Body of pancreas (tissue), 4 donors: ENCODE measurements at regions not wholly inside any gene's neighbourhood (a gene's known extent, or its start where the extent isn't known, plus 50 kb on each side); places are given as distances from the start of the nearest gene placed in this dataset.

Experiments
- POLR2A ChIP-seq, 3 donors: fragments of 450-650 bp; IDR thresholded peaks; one replicate each; pipeline ENCODE4 v1.6.1; 2016; ENCODE audit warnings: antibody characterized with exemption in 3 of 3, mild to moderate bottlenecking in 2 of 3
- TF ChIP-seq, protein P1 (sequence below), 7 experiments: fragments of 450-650 bp in 4 of 7; fragments of 200-600 bp in 3 of 7; sonication (generic) in 3 of 7; IDR thresholded peaks; one replicate each; pipeline ENCODE4 v1.5.1; 2016 to 2019; ENCODE audit warnings: antibody characterized with exemption in 7 of 7

DNA sequence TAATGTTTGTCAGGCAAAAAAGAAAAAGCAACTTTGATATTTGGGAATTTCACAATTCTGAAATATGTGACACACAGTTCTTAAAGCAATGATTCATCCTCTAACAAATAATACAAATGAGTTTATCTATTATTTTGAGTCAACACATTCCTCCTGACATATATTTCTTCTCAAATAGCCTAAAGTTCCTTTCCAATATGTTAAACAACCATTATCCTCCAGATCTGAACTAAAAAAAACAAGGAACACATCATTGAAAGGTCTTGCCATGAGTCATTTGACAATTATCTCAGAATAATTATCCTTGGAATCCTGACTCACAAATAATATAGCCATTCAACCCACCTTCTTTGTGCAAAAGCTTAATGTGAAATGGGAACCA, 208.7 kb upstream of the CDIN1 start:
- TF ChIP-seq, protein P1, sequence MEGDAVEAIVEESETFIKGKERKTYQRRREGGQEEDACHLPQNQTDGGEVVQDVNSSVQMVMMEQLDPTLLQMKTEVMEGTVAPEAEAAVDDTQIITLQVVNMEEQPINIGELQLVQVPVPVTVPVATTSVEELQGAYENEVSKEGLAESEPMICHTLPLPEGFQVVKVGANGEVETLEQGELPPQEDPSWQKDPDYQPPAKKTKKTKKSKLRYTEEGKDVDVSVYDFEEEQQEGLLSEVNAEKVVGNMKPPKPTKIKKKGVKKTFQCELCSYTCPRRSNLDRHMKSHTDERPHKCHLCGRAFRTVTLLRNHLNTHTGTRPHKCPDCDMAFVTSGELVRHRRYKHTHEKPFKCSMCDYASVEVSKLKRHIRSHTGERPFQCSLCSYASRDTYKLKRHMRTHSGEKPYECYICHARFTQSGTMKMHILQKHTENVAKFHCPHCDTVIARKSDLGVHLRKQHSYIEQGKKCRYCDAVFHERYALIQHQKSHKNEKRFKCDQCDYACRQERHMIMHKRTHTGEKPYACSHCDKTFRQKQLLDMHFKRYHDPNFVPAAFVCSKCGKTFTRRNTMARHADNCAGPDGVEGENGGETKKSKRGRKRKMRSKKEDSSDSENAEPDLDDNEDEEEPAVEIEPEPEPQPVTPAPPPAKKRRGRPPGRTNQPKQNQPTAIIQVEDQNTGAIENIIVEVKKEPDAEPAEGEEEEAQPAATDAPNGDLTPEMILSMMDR (IDR thresholded peaks at IDR 0.05): no peak
- no peak for TF ChIP-seq POLR2A (IDR thresholded peaks at IDR 0.05)
